DOHH2 (cell line): ENCODE measurements at regions not wholly inside any gene's neighbourhood (a gene's known extent, or its start where the extent isn't known, plus 50 kb on each side); places are given as distances from the start of the nearest gene placed in this dataset.

Experiments
- H3F3A ChIP-seq: fragments of 200-600 bp; sonication (generic), shearing (Covaris generic); 2 replicates; pipeline ENCODE4 v1.6.0; 2016; ENCODE audit warnings: antibody characterized with exemption, mild to moderate bottlenecking; ENCODE audit not compliant: control insufficient read depth, insufficient read depth
- H3K27ac ChIP-seq: fragments of 200-600 bp; sonication (generic); 2 replicates; pipeline ENCODE4 v1.5.1; 2014; ENCODE audit warnings: low read depth, mild to moderate bottlenecking, low read length, moderate library complexity
- H3K27me3 ChIP-seq: fragments of 200-600 bp; sonication (generic); 2 replicates; pipeline ENCODE4 v1.6.1; 2014; ENCODE audit warnings: mild to moderate bottlenecking, low read length, mixed read lengths; ENCODE audit not compliant: control insufficient read depth
- H3K36me3 ChIP-seq: fragments of 200-600 bp; sonication (generic); 2 replicates; pipeline ENCODE4 v1.6.1; 2014; ENCODE audit warnings: mild to moderate bottlenecking, low read length, moderate library complexity, mixed read lengths; ENCODE audit not compliant: control insufficient read depth
- H3K4me1 ChIP-seq: fragments of 200-600 bp; sonication (generic); 2 replicates; pipeline ENCODE4 v1.6.1; 2014; ENCODE audit warnings: mild to moderate bottlenecking, low read length, mixed read lengths; ENCODE audit not compliant: control insufficient read depth
- H3K4me2 ChIP-seq: fragments of 200-600 bp; sonication (generic); 2 replicates; pipeline ENCODE4 v1.6.0; 2014; ENCODE audit warnings: mild to moderate bottlenecking, low read length, moderate library complexity
- H3K4me3 ChIP-seq: fragments of 200-600 bp; sonication (generic); 2 replicates; pipeline ENCODE4 v1.5.1; 2014; ENCODE audit warnings: mild to moderate bottlenecking, low read length, mixed read lengths
- H3K79me2 ChIP-seq: fragments of 200-600 bp; sonication (generic); 2 replicates; pipeline ENCODE4 v1.6.1; 2014; ENCODE audit warnings: mild to moderate bottlenecking, low read length, mixed read lengths; ENCODE audit not compliant: control insufficient read depth
- H3K9me2 ChIP-seq: fragments of 200-600 bp; sonication (generic); replicated peaks from 2 replicates; pipeline ENCODE4 v1.6.1; 2014; ENCODE audit warnings: mild to moderate bottlenecking, low read length, mixed read lengths; ENCODE audit not compliant: control insufficient read depth
- H3K9me3 ChIP-seq: fragments of 200-600 bp; sonication (generic); 2 replicates; pipeline ENCODE4 v1.6.1; 2014; ENCODE audit warnings: antibody characterized with exemption, low read length, mixed read lengths; ENCODE audit not compliant: control insufficient read depth, insufficient read depth
- H4K20me1 ChIP-seq: fragments of 200-600 bp; sonication (generic); 2 replicates; pipeline ENCODE4 v1.6.0; 2014; ENCODE audit warnings: low read depth, mild to moderate bottlenecking, antibody characterized with exemption, low read length, moderate library complexity; ENCODE audit not compliant: control insufficient read depth, insufficient read depth
- EZH2phosphoT487 ChIP-seq: fragments of 200-600 bp; sonication (generic); IDR thresholded peaks from 2 replicates; pipeline ENCODE4 v1.6.1; 2017; ENCODE audit warnings: borderline replicate concordance, mild to moderate bottlenecking, antibody characterized with exemption, low read length, moderate library complexity, mixed read lengths
- TF ChIP-seq, protein P1 (sequence below): fragments of 200-600 bp; sonication (generic); IDR thresholded peaks from one replicate; pipeline ENCODE4 v1.5.1; 2014; ENCODE audit warnings: antibody characterized with exemption, mild to moderate bottlenecking, low read depth, low read length; ENCODE audit not compliant: poor library complexity, severe bottlenecking

DNA sequence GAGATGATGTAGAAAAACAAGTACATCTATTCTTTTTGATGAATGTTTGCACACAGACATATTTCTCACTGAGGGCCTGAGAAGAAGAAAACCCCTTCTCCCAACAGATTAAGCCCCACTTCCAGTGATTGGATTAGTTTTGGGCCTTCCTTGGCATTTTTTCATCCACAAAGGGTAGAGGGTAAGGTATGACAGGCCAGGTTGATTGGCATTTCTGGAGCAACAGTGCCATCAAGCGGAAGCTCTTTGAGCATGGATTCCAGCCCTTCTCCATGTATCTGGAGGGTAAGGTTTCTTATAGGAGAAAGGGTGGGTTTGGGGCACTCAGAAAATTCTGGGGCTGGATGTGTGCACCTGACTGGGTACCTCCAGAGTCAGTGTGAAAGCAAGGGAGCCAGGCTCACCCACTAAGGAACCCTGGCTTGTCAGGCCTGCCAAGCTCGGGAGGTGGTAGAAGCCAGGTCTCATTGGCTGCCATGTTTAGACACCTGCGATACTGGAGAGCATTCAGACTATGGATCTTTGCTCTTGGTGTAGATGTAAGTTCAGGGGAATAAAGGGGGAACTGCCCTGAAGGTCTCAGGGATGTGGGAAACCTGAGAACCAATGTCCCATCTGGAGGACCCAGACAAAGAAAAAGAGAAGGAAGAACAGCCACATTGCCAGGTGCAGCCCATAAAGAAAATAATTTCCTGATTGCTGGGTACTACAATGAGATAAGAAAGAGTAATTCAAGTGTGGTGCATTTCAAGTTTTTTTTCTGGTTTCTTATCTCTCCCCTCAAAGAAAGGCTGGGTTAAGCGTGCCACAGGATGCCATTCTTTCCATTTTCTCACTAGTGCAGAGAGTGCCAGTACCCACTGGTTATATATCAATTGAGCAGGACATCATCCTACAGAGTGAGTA is 222.3 kb upstream of the AGTR2 start:
- H3K4me1 ChIP-seq, result no peaks in the 10 kb centered on the region
- no peaks in the 10 kb centered on the region for H3K27me3 ChIP-seq
- no peaks in the 10 kb centered on the region for H3K79me2 ChIP-seq
- no peaks in the 10 kb centered on the region for H3K9me2 ChIP-seq
- no peaks in the 10 kb centered on the region for H4K20me1 ChIP-seq
- no peak overlapping the region for H3K4me3 ChIP-seq
- H3F3A ChIP-seq, result no peaks in the 10 kb centered on the region
- TF ChIP-seq, protein P1, sequence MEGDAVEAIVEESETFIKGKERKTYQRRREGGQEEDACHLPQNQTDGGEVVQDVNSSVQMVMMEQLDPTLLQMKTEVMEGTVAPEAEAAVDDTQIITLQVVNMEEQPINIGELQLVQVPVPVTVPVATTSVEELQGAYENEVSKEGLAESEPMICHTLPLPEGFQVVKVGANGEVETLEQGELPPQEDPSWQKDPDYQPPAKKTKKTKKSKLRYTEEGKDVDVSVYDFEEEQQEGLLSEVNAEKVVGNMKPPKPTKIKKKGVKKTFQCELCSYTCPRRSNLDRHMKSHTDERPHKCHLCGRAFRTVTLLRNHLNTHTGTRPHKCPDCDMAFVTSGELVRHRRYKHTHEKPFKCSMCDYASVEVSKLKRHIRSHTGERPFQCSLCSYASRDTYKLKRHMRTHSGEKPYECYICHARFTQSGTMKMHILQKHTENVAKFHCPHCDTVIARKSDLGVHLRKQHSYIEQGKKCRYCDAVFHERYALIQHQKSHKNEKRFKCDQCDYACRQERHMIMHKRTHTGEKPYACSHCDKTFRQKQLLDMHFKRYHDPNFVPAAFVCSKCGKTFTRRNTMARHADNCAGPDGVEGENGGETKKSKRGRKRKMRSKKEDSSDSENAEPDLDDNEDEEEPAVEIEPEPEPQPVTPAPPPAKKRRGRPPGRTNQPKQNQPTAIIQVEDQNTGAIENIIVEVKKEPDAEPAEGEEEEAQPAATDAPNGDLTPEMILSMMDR, result no peak
- TF ChIP-seq EZH2phosphoT487, result no peak
- H3K9me3 ChIP-seq, result no peaks in the 10 kb centered on the region
- H3K36me3 ChIP-seq, result no peaks in the 10 kb centered on the region
- H3K4me2 ChIP-seq, result no peak overlapping the region
- H3K27ac ChIP-seq, result no peak overlapping the region

DNA sequence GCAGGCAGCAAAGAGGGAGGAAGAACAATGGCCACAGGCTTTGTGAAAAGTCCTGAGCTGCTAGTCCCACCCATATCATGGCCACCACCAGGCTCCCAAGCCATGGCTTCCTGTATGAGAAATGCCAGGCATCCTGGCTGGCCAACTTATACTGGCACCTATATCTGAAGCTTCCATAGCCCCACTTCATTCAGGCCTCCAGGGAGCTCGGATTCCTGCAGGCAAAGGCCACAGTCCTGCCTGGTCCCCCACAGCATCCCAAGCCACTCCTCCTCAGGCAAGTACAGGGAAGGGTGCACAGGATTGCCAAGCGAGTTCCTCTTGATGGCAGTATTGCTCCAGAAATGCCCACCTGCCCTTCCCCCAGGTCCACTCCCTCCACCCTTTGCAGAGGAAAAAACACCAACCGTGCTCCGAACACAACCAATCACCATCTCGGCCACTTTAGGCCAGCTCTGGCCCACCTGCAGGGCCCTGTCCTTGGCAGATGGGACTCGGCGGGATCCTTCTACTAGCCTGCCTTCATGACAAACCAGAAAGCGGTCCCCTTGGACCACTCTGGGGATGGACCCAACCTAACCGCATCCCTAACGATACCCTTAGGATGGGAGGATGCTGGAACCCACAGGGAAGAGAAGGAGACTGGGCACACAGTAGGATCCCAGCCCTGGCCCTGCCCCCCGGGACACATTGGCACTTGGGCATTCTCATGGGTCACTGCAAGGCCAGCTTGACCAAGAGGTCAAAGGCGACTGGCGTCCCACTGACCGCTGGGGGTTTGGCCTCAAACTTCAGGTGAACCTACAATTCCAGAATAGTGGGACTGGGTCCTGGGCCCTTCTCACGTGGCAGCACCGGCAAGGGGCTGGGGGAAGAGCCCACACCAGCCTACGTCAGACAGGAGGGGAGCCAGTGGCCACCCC is 220.4 kb upstream of the AGTR2 start:
- Histone ChIP-seq H3K4me2 (no peak overlapping the region), H3K79me2 (no peaks in the 10 kb centered on the region), H3K27ac (no peak overlapping the region)

DNA sequence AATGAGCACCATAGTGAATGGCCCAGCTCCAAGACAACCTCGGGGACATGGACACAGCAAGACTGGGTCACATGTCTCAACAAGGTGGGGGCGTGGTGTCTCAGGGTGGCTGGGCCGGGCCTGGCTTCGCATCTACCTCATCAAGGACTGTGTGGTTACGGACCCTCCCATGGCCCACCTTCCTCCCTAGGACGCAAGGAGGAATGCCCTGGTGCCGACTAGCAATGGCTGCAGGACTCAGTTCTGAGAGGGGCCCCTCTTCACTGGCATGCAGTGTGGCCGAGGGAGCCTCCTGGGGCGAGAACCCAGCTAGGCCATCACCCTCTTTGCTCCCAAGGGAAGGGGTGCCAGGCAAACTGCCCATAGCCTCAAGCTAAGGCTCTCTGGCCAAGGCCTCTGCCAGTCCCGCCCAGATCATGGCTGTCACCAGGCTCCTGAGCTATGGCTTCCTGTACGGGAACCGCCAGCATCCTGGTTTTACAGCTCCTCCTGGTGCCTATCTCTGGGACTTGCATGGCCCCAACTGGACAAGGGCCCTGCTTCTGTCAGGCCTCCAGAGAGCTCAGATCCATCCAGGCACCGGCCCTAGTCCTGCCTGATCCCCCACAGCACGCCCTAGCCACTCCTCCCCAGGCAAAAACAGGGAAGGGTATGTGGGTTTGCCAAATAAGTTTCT is 218.0 kb upstream of the AGTR2 start:
- Histone ChIP-seq H3K36me3 (no peaks in the 10 kb centered on the region), H3K9me3 (no peaks in the 10 kb centered on the region), H3K27me3 (no peaks in the 10 kb centered on the region), H4K20me1 (no peaks in the 10 kb centered on the region), H3K4me3 (no peak overlapping the region), H3K4me2 (no peak overlapping the region), H3K79me2 (no peaks in the 10 kb centered on the region), H3F3A (no peaks in the 10 kb centered on the region), H3K4me1 (no peaks in the 10 kb centered on the region), H3K27ac (no peak overlapping the region), H3K9me2 (no peaks in the 10 kb centered on the region)
- TF ChIP-seq, protein P1, result no peak
- no peak for TF ChIP-seq EZH2phosphoT487

More for the DNA sequence above, 220.4 kb upstream of the AGTR2 start:
- no peak for TF ChIP-seq EZH2phosphoT487
- TF ChIP-seq, protein P1, result no peak
- no peaks in the 10 kb centered on the region for H3K27me3 ChIP-seq
- no peaks in the 10 kb centered on the region for H3K36me3 ChIP-seq
- no peaks in the 10 kb centered on the region for H3K9me2 ChIP-seq
- H3F3A ChIP-seq, result no peaks in the 10 kb centered on the region
- no peaks in the 10 kb centered on the region for H3K4me1 ChIP-seq
- H3K4me3 ChIP-seq, result no peak overlapping the region
- no peaks in the 10 kb centered on the region for H3K9me3 ChIP-seq
- no peaks in the 10 kb centered on the region for H4K20me1 ChIP-seq
